Fibroblast of villous mesenchyme (primary cell): ENCODE measurements at regions not wholly inside any gene's neighbourhood (a gene's known extent, or its start where the extent isn't known, plus 50 kb on each side); places are given as distances from the start of the nearest gene placed in this dataset.
"Not testable (repeated sequence)": the region's sequence is repeated elsewhere in the genome, so short reads cannot be mapped to it uniquely, and the experiment has no call there.

Experiments
- DNase-seq: peaks from one replicate; pipeline ENCODE4 v3.0.0-alpha.2; 2010; ENCODE audit warnings: low read depth
- H3K4me3 ChIP-seq: 2 replicates; pipeline ENCODE4 v1.5.1; 2011; ENCODE audit warnings: low read depth, mild to moderate bottlenecking, low read length
- CTCF ChIP-seq: IDR thresholded peaks from 2 replicates; pipeline ENCODE4 v1.5.1; 2012; ENCODE audit warnings: low read depth, mild to moderate bottlenecking, low read length; ENCODE audit not compliant: insufficient read depth

- H3K4me3 ChIP-seq, result no peak overlapping the region
- DNase-seq, result no peak
- TF ChIP-seq CTCF, result no peak
Measured at GRCh38 chr6:22134308-22134707, 162.5 kb downstream of the PRL start.

GRCh38 chr6:22135395-22135794, 161.4 kb downstream of the PRL start:
- no peak for TF ChIP-seq CTCF
- no peak for DNase-seq
- no peak overlapping the region for H3K4me3 ChIP-seq

GRCh38 chr6:22140736-22141135, 156.1 kb downstream of the PRL start:
- DNase-seq, H3K4me3 ChIP-seq: not testable (repeated sequence)

GRCh38 chr6:22141241-22141745, 155.5 kb downstream of the PRL start:
- no peak for TF ChIP-seq CTCF
- DNase-seq, result no peak
- no peak overlapping the region for H3K4me3 ChIP-seq

GRCh38 chr6:22142856-22143255, 154.0 kb downstream of the PRL start:
- no peak for TF ChIP-seq CTCF
- DNase-seq, result no peak
- H3K4me3 ChIP-seq, result no peak overlapping the region

- DNase-seq, result no peak
- no peak overlapping the region for H3K4me3 ChIP-seq
- TF ChIP-seq CTCF, result no peak
Measured at GRCh38 chr6:22145376-22145775, 151.5 kb downstream of the PRL start.

- peak overlapping the region; percentile 28 for H3K4me3 ChIP-seq
- TF ChIP-seq CTCF, result peak; percentile 17
- DNase-seq, result peak; percentile 20
Measured at GRCh38 chr6:22145823-22146677, 150.8 kb downstream of the PRL start.
